ENCODE measurements at regions not wholly inside any gene's neighbourhood (a gene's known extent, or its start where the extent isn't known, plus 50 kb on each side); places are given as distances from the start of the nearest gene placed in this dataset.

GRCh38 chr1:25043228-25043580 is 113.1 kb upstream of the RUNX3 start:
- no peak for ATAC-seq
- TF ChIP-seq GLIS3 (CRISPR knock-in tag; IDR thresholded peaks at IDR 0.05), result no peak

- TF ChIP-seq ZNF565 (CRISPR knock-in tag; conservative IDR thresholded peaks at IDR 0.05; ENCODE audit: low read depth), result no peak
- no peak for TF ChIP-seq CREB5 (CRISPR knock-in tag; IDR thresholded peaks at IDR 0.05; ENCODE audit: low read depth)
- TF ChIP-seq TCF4 (CRISPR knock-in tag; IDR thresholded peaks at IDR 0.05; ENCODE audit: borderline replicate concordance), result no peak
- TF ChIP-seq CSRNP3 (CRISPR knock-in tag; IDR thresholded peaks at IDR 0.05), result no peak
- no peak for TF ChIP-seq TOX (CRISPR knock-in tag; IDR thresholded peaks at IDR 0.05; ENCODE audit: borderline replicate concordance)
- no peak for TF ChIP-seq CSDC2 (CRISPR knock-in tag; IDR thresholded peaks at IDR 0.05)
- TF ChIP-seq ZC3H10 (CRISPR knock-in tag; IDR thresholded peaks at IDR 0.05), result no peak
- no peak for ATAC-seq
These were observed 112.5 kb upstream of the RUNX3 start for GRCh38 chr1:25042331-25043227.

- no peak for TF ChIP-seq TSHZ2 (CRISPR knock-in tag; IDR thresholded peaks at IDR 0.05)
- no peak for TF ChIP-seq ARNTL (CRISPR knock-in tag; IDR thresholded peaks at IDR 0.05; ENCODE audit: borderline replicate concordance, low read depth)
- no peak for TF ChIP-seq ZNF8 (CRISPR knock-in tag; IDR thresholded peaks at IDR 0.05)
- no peak for TF ChIP-seq RARB (CRISPR knock-in tag; IDR thresholded peaks at IDR 0.05)
- TF ChIP-seq CREB5 (CRISPR knock-in tag; IDR thresholded peaks at IDR 0.05; ENCODE audit: low read depth), result no peak
- TF ChIP-seq ZFP3 (CRISPR knock-in tag; IDR thresholded peaks at IDR 0.05), result no peak
- TF ChIP-seq PATZ1 (CRISPR knock-in tag; IDR thresholded peaks at IDR 0.05; ENCODE audit: borderline replicate concordance), result no peak
- no peak for TF ChIP-seq GLIS3 (CRISPR knock-in tag; IDR thresholded peaks at IDR 0.05)
- TF ChIP-seq ZNF70 (CRISPR knock-in tag; IDR thresholded peaks at IDR 0.05), result no peak
- no peak for TF ChIP-seq ZC3H10 (CRISPR knock-in tag; IDR thresholded peaks at IDR 0.05)
- no peak for TF ChIP-seq SNAI2 (CRISPR knock-in tag; IDR thresholded peaks at IDR 0.05)
- TF ChIP-seq ZFP30 (CRISPR knock-in tag; IDR thresholded peaks at IDR 0.05), result no peak
- no peak for TF ChIP-seq CSDC2 (CRISPR knock-in tag; IDR thresholded peaks at IDR 0.05)
These were observed 111.8 kb upstream of the RUNX3 start for GRCh38 chr1:25041916-25042315.

GRCh38 chr1:25040122-25040685 is 110.1 kb upstream of the RUNX3 start:
- no peak for ATAC-seq
- TF ChIP-seq TCF4 (CRISPR knock-in tag; IDR thresholded peaks at IDR 0.05; ENCODE audit: borderline replicate concordance) (no peak), CSRNP3 (CRISPR knock-in tag; IDR thresholded peaks at IDR 0.05) (no peak), PPARA (CRISPR knock-in tag; IDR thresholded peaks at IDR 0.05; ENCODE audit: borderline replicate concordance) (no peak)

More at GRCh38 chr1:25041916-25042315, 111.8 kb upstream of the RUNX3 start:
- ATAC-seq, result no peak
